ENCODE measurements at regions not wholly inside any gene's neighbourhood (a gene's known extent, or its start where the extent isn't known, plus 50 kb on each side); places are given as distances from the start of the nearest gene placed in this dataset.

DNA sequence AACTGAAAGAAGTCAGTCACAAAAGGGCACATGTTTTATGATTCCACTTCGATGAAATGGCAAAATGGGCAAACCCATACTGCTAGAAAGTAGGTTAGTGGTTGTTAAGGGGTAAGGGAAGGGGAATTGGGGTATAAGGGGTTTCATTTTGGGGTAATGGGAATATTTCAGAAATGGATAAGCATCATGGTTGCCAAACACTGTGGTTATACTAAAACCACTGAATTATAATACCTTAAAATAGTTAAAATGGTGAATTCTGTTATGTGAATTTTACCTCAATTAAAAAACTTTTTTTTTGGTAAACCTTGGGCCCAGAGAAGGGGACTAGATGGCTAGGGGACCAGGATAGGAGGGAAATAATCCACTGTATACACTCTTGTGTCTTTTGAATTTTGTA, 52.3 kb upstream of the BHLHE40 start:
- Histone ChIP-seq H3K4me1 (ENCODE audit: control insufficient read depth, insufficient read depth, low read length) (no peaks in the 10 kb centered on the region), H3K4me3 (ENCODE audit: low read length) (no peak overlapping the region), H3K9ac (ENCODE audit: low read length) (no peak overlapping the region), H3K27me3 (ENCODE audit: control insufficient read depth, insufficient read depth, low read length) (no peaks in the 10 kb centered on the region), H3K27ac (ENCODE audit: low read depth, low read length) (no peak overlapping the region), H3K36me3 (ENCODE audit: control insufficient read depth, insufficient read depth, low read length) (no peaks in the 10 kb centered on the region)

DNA sequence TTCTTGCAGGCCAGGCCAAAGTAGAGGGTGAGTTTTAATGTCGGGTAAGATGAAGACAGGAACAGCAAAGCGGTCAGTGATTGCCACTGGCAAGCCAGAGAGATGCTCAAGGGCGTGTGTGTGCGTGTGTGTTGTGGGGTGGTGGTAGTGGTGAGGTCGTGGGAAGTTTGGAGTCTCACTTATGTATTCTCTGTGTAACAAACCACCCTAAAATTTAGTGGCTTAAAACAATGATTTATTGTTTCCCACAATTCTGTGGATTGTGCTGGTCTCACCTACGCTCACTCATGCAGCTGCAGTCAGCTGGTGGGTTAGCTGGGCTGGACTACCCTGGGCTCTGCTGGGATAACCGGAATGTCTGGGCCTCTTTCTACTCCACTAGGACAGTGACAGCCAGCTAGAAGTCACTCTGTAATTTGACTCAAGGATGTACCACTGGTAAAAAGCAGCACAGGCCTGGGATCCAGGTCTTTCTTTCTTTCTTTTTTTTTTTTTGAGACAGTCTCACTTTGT, 50.9 kb upstream of the BHLHE40 start:
- Histone ChIP-seq H3K9ac (ENCODE audit: low read length) (no peak overlapping the region), H3K4me3 (ENCODE audit: low read length) (no peak overlapping the region), H3K27ac (ENCODE audit: low read depth, low read length) (no peak overlapping the region), H3K36me3 (ENCODE audit: control insufficient read depth, insufficient read depth, low read length) (no peaks in the 10 kb centered on the region), H3K4me1 (ENCODE audit: control insufficient read depth, insufficient read depth, low read length) (no peaks in the 10 kb centered on the region), H3K27me3 (ENCODE audit: control insufficient read depth, insufficient read depth, low read length) (no peaks in the 10 kb centered on the region)

All from rectal smooth muscle tissue (tissue), 1 donor.